Duodenal mucosa (tissue), 2 donors: ENCODE measurements at regions not wholly inside any gene's neighbourhood (a gene's known extent, or its start where the extent isn't known, plus 50 kb on each side); places are given as distances from the start of the nearest gene placed in this dataset.
"Not testable (repeated sequence)": the region's sequence is repeated elsewhere in the genome, so short reads cannot be mapped to it uniquely, and the experiment has no call there.

Experiments used
- H3K27ac ChIP-seq: one replicate; pipeline ENCODE4 v1.7.0; 2013; ENCODE audit warnings: low read depth, low read length
- H3K27me3 ChIP-seq, 2 donors: one replicate each; pipeline ENCODE4 v1.7.0; 2013; ENCODE audit warnings: low read length in 2 of 2, control low read depth in 1 of 2; ENCODE audit not compliant: insufficient read depth in 2 of 2, control insufficient read depth in 1 of 2
- H3K36me3 ChIP-seq, 2 donors: one replicate each; pipeline ENCODE4 v1.7.0; 2013; ENCODE audit warnings: low read length in 2 of 2, control low read depth in 1 of 2; ENCODE audit not compliant: insufficient read depth in 2 of 2, control insufficient read depth in 1 of 2
- H3K4me1 ChIP-seq, 2 donors: one replicate each; pipeline ENCODE4 v1.7.0; 2013; ENCODE audit warnings: low read length in 2 of 2, control low read depth in 1 of 2; ENCODE audit not compliant: insufficient read depth in 2 of 2, control insufficient read depth in 1 of 2
- H3K4me3 ChIP-seq, 2 donors: one replicate each; pipeline ENCODE4 v1.7.0; 2013; ENCODE audit warnings: low read length in 2 of 2, low read depth in 1 of 2
- H3K9ac ChIP-seq, 2 donors: one replicate each; pipeline ENCODE4 v1.7.0; 2013; ENCODE audit warnings: low read length in 2 of 2, low read depth in 1 of 2
- H3K9me3 ChIP-seq, 2 donors: one replicate each; pipeline ENCODE4 v1.7.0; 2013; ENCODE audit warnings: low read length in 2 of 2, control low read depth in 1 of 2; ENCODE audit not compliant: control insufficient read depth in 1 of 2

DNA sequence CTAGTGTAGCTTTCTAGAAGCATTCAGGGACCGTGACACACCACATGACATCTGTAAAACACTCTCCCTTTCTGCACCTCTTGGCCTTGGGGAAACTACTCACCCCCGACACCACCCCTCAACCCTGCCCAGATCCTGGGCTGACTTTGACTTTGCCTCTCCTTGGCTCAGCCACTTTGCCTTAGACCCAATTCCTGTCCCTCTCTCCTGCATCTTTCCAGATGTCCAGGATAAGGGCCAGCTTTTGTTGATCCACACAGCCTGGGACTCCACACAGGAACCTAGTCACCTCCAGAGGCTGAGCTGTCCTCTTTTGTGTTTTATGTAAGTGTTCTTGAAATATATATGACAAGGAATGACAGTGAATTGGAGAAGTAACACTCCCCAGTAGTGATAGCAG, 153.7 kb upstream of the PLXNC1 start:
- Histone ChIP-seq H3K27me3 (no peaks in the 10 kb centered on the region), H3K9me3 (peaks cover 0 to 5% of the 10 kb centered on the region in 2 donors), H3K4me3 (no peak overlapping the region), H3K27ac (no peak overlapping the region), H3K9ac (no peak overlapping the region), H3K36me3 (no peaks in the 10 kb centered on the region), H3K4me1 (peaks cover 0 to 4% of the 10 kb centered on the region in 2 donors)

DNA sequence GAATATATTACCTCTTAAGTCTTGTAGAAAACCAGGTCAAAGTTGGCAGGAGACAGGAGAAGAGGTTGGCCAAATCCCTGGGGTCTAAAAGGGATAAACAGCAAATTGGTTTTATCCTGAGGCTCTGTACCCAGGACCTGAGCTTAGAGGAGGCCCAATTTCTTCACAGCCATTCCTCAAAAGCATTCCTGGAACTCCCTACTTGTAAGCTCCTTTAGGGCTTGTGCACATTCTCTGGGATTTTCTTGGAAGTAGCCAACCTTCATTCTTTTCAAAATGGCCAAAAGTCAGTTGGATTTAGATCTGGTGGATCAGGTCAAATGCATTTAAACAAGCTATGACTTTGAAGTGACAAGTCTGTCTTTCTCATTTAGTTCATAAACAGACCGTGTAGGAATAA, 152.1 kb upstream of the PLXNC1 start:
- H3K27ac ChIP-seq = no peak overlapping the region
- H3K27me3 ChIP-seq = no peaks in the 10 kb centered on the region
- no peak overlapping the region for H3K9ac ChIP-seq
- no peak overlapping the region for H3K4me3 ChIP-seq
- H3K9me3 ChIP-seq = peaks cover 0 to 5% of the 10 kb centered on the region in 2 donors
- peaks cover 0 to 4% of the 10 kb centered on the region in 2 donors for H3K4me1 ChIP-seq
- no peaks in the 10 kb centered on the region for H3K36me3 ChIP-seq

DNA sequence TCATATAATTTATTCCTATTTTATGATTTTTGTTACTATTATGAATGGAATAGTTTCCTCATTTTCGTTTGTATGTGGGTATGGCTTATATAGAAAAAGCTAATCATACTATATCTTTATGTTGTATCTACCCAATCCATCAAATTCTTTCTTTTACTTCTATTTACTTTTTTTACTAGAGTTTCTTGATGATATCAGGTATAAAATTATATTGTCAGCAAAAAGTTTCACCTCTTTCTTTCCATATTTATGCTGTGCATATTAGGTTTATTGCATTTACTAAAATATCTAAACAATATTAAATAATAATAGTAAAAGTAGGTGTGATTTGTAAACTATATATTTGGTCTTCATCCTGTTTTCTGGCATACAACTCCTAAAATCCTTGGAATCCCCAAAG, 146.7 kb upstream of the PLXNC1 start:
- no peaks in the 10 kb centered on the region for H3K27me3 ChIP-seq
- no peak overlapping the region for H3K9ac ChIP-seq
- no peaks in the 10 kb centered on the region for H3K4me1 ChIP-seq
- H3K4me3 ChIP-seq = no peak overlapping the region
- H3K36me3 ChIP-seq = no peaks in the 10 kb centered on the region
- H3K27ac ChIP-seq = no peak overlapping the region
- H3K9me3 ChIP-seq = peaks cover 0 to 5% of the 10 kb centered on the region in 2 donors

DNA sequence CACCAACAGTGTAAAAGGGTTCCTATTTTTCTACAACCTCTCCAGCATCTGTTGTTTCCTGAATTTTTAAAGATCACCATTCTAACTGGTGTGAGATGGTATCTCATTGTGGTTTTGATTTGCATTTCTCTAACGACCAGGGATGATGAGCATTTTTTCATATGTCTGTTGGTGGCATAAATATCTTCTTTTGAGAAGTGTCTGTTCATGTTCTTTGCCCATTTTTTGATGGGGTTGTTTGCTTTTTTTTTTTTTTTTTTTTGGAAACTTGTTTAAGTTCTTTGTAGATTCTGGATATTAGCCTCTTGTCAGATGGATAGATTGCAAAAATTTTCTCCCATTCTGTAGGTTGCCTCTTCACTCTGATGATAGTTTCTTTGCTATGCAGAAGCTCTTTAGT, 145.5 kb upstream of the PLXNC1 start:
- not testable (repeated sequence) for H3K36me3 ChIP-seq, H3K27me3 ChIP-seq, H3K4me1 ChIP-seq

DNA sequence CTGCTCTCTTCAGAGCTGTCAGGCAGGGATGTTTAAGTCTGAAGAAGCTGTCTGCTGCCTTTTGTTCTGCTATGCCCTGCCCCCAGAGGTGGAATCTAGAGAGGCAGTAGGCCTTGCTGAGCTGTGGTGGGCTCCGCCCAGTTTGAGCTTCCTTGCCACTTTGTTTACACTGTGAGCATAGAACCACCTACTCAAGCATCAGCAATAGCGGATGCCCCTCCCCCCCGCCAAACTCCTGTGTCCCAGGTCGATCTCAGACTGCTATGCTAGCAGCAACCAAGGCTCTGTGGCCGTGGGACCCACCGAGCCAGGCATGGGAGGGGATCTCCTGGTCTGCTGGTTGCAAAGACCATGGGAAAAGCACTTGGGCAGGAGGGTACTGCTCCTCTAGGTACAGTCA, 140.5 kb upstream of the PLXNC1 start:
- H3K4me1 ChIP-seq, H3K4me3 ChIP-seq, H3K27me3 ChIP-seq, H3K9ac ChIP-seq, H3K9me3 ChIP-seq, H3K36me3 ChIP-seq, H3K27ac ChIP-seq: not testable (repeated sequence)

More for the DNA sequence above, 145.5 kb upstream of the PLXNC1 start:
- not testable (repeated sequence) for H3K9ac ChIP-seq, H3K9me3 ChIP-seq, H3K4me3 ChIP-seq, H3K27ac ChIP-seq

DNA sequence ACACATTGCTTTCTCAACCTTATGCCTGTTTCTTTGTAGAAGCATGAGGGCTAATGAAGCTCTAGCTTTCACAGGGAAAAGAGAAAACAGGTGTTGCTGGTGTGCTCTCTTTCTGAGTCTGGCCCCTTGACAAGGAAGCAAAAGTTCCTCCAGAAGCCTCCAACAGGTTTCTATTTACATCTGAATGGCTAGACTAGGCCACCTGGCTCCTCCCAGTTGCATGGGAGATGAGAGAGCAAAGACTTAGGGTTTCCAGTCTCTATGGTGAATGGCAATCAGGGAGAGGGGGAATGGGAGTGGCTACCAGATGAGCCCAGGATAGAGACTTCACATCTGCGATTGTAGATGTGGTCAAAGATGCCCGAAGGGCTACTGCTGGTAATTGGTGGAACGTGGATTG, 138.1 kb upstream of the PLXNC1 start:
- Histone ChIP-seq H3K9ac (no peak overlapping the region), H3K4me1 (peaks cover 4 to 9% of the 10 kb centered on the region in 2 donors), H3K36me3 (no peaks in the 10 kb centered on the region), H3K9me3 (no peaks in the 10 kb centered on the region), H3K27me3 (no peaks in the 10 kb centered on the region), H3K4me3 (no peak overlapping the region), H3K27ac (no peak overlapping the region)

DNA sequence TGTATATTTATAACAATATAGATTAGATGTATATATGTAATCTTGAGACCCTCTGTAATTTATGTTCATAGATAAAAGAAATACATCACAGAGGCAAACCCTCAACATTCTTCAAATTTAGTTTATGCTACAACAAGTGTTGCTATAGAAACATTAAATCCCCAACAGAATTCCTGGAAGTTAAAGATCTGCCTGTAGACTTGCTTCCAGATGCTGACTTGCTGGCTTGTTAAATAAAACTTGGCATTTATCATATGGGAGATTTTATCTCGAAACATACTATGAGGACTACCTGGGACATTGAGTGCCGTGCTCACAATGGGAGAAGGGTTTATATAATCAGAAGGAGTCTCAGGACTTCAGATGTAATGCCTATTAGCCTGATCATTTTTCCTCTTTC, 136.3 kb upstream of the PLXNC1 start:
- Histone ChIP-seq H3K27ac (no peak overlapping the region), H3K9ac (no peak overlapping the region), H3K9me3 (peaks cover 10 to 12% of the 10 kb centered on the region in 2 donors), H3K4me3 (no peak overlapping the region), H3K36me3 (no peaks in the 10 kb centered on the region), H3K27me3 (no peaks in the 10 kb centered on the region), H3K4me1 (peaks cover 4 to 9% of the 10 kb centered on the region in 2 donors)

DNA sequence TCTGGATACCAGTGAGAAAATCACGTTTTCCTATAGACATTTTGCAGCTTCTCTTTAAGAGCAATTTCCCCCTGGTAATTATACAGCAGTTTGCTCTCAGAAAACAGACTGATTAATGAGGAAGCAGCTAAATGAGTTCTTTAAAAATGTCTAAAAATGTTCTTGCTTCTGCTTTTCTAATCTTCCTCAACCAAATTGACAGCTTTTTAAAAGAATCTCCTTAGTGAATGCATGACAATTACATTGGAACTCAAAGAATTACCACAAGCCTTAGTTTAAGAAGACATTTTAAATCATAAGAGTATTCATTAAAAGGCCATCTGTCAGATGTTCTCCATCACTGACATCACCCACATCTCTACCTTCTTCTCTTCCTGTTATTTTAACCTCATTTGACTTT, 135.8 kb upstream of the PLXNC1 start:
- Histone ChIP-seq H3K9ac (no peak overlapping the region), H3K27me3 (no peaks in the 10 kb centered on the region), H3K27ac (no peak overlapping the region), H3K36me3 (no peaks in the 10 kb centered on the region), H3K4me1 (peaks cover 4 to 9% of the 10 kb centered on the region in 2 donors), H3K4me3 (no peak overlapping the region), H3K9me3 (peaks cover 13 to 17% of the 10 kb centered on the region in 2 donors)

DNA sequence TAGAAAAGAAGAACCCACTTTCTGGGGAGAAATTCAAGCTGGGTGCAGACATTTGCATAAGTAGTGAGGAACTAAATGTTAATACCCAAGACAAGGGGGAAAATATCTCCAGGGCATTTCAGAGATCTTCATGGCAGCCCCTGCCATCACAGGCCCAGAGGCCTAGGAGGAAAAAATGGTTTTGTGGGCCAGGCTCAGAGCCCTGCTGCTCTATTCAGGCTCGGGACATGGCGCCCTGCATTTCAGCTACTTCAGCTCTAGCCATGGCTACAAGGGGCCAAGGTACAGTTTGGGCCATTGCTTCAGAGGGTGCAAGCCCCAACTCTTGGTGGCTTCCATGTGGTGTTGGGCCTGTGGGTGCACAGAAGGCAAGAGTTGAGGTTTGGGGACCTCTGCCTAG, 131.1 kb upstream of the PLXNC1 start:
- not testable (repeated sequence) for H3K4me1 ChIP-seq, H3K4me3 ChIP-seq, H3K9ac ChIP-seq, H3K36me3 ChIP-seq, H3K27ac ChIP-seq, H3K27me3 ChIP-seq
- H3K9me3 ChIP-seq = peaks cover 19 to 22% of the 10 kb centered on the region in 2 donors

DNA sequence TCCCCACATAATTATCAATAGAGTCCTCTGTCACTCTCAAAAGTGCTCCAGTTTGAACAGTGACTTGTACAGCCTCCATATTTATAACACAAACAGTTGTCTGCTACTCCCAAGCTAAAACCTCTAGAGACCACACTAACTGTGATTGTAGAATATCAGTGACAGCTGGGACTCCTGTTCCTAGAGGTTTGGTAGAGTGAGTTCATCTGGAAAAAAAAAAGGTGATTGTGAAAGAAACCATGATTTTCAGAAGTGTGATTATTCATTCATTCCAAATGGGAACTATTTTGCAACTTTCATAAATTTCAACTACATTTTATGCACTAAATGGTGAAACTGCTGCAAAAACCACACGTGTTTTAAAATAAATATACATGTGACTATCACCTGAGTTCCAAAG, 128.0 kb upstream of the PLXNC1 start:
- H3K4me3 ChIP-seq = no peak overlapping the region
- H3K4me1 ChIP-seq = no peaks in the 10 kb centered on the region
- H3K27ac ChIP-seq = no peak overlapping the region
- H3K9ac ChIP-seq = no peak overlapping the region
- H3K9me3 ChIP-seq = peaks cover 19 to 32% of the 10 kb centered on the region in 2 donors
- H3K27me3 ChIP-seq = no peaks in the 10 kb centered on the region
- H3K36me3 ChIP-seq = no peaks in the 10 kb centered on the region

DNA sequence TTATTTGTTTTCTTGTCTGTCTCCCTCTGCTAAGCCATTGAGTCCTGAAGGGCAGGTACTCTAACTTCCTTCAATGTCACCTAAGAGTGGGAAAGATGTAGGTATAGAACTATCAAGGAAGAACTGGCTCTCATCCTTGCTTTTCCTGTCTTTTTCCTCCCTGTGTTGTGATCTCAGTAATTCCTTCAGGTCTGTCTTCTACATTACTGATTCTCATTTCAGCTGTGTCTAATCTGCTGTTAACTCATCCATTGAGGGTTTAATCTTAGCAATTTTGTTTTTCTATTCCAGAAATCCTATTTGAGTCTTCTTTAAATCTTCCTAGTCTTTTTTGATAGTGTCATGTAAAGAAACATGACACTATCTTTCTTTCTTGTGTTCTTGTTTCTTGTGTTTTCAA, 124.5 kb upstream of the PLXNC1 start:
- Histone ChIP-seq H3K4me3 (no peak overlapping the region), H3K27me3 (no peaks in the 10 kb centered on the region), H3K4me1 (no peaks in the 10 kb centered on the region), H3K27ac (no peak overlapping the region), H3K36me3 (no peaks in the 10 kb centered on the region), H3K9me3 (peaks cover 0 to 10% of the 10 kb centered on the region in 2 donors), H3K9ac (no peak overlapping the region)
